GM19468 (cell line): ENCODE measurements at regions not wholly inside any gene's neighbourhood (a gene's known extent, or its start where the extent isn't known, plus 50 kb on each side); places are given as distances from the start of the nearest gene placed in this dataset.

Experiments
- ATAC-seq: cut with Tn5 transposase; IDR thresholded peaks from one replicate; pipeline ENCODE4 v1.9.1; 2021; ENCODE audit warnings: mild to moderate bottlenecking, moderate library complexity, moderate number of reproducible peaks; ENCODE audit not compliant: unreplicated experiment; ENCODE audit errors: extremely low read depth

GRCh38 chr3:83093222-83093572, 1331.8 kb upstream of the GBE1 start:
- ATAC-seq: no peak

- no peak for ATAC-seq
Measured at GRCh38 chr3:83092521-83093221, 1331.2 kb upstream of the GBE1 start.

DNA sequence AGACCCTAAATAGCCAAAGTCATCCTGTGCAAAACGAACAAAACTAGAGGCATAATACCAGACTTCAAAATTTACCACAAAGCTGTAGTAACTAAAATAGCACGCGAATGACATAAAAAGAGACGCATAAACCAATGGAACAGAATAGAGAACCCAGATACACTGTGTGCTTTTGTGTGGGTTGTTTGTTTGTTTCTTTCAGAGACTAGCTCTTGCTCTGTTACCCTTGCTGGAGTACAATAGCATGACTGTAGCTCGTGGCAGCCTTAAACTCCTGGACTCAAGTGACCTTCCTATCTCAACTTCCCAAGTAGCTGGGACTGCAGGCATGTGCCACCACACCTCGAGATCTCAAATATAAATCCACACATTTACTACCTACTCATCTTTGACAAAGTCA, 1314.6 kb upstream of the GBE1 start:
- no peak for ATAC-seq

DNA sequence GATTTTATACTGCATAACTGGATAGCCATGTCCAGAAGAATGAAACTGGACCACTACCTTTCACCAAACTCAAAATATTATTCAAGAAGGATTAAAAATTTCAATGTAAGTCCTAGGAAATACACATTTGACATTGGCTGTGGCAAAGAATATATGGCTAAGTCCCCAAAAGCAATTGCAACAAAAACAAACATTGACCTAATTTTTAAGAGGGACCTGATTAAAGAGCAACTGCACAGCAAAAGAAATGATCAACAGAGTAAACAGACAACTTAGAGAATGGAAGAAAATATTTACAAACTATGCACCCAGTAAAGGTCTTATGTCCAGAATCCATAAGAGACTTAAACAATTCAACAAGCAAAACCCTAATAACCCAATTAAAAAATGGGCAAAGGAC, 1313.0 kb upstream of the GBE1 start:
- no peak for ATAC-seq

GRCh38 chr3:83065851-83066460, 1304.5 kb upstream of the GBE1 start:
- ATAC-seq: no peak

DNA sequence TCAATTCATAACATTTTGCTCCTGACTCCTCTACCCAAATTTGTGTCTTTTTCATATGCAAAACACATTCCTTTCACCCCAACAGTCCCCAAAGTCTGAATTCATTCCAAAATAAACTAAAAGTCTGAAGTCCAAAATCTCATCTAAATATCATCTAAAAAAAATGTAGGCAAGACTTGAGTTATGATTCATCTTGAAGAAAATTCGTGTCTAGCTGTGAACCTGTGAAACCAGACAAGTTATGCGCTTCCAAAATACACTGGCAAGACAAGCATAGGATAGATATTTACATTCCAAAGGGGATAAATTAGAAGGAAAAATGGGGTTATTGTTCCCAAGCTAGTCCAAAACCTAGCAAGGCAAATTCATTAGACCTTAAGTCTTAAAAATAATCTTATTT, 1302.0 kb upstream of the GBE1 start:
- no peak for ATAC-seq

GRCh38 chr3:83048556-83048955, 1287.1 kb upstream of the GBE1 start:
- no peak for ATAC-seq

DNA sequence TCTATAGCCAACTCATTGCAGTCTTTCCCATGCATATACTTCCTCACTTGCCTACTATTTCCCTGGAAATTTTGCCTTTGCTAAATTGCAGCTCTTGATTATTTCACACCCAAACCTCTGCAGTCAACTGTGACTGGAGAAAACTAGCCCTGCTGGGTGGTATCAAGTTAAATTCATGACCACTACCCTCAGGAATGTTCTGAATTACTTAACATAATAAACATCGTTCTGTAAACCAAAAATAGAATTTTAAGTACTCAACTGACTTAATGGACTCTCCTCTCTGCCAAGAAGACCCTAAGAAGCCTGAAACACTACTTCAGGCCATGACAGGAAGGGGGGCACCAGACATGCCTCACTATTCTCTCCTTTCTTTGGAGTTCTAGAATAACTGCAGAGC, 1278.0 kb upstream of the GBE1 start:
- ATAC-seq: no peak

GRCh38 chr3:83035704-83036010, 1274.2 kb upstream of the GBE1 start:
- ATAC-seq: no peak

DNA sequence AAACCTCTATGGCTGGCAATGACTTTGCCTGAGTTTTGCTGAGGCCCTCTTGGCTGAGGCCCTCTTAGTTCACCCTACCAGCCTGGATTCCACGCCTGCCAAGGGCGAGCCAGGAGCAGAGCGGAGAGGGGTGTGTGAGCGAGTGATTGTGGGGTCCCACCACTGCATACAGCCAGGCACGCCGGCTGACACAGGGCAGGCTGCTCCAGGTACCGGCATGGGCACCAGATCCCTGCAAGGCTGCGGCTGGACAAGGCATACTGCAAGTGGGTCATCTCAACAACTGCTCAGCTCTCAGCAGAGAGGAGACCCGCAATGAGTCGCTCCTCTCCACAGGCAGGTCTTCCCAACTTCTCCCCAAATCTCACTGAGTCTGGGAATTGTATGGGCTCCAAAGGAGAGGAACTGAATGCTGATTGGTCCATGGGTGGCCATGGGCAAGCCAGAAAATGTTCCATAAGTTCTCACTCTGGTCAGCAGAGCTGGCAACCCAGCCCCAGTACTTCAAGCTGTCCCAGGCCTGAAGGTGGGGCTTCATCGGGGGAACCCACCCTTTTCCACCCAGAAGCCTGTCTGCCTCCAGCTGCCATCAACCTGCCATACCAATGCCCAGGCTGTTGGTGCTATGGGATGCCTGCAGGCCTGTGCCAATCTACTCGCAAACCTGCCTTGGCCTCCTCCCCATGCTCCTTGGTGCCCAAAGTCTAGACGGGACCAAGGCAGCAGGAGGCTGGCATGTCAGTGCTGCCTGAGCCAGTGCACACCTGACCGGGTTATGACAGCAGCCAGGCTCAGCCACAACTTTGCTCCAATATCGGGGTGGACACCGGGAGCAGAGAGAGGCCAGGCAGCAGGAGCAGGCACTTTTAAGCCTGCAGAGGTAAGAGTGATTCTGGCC, 1273.6 kb upstream of the GBE1 start:
- no peak for ATAC-seq

GRCh38 chr3:83033133-83033532, 1271.7 kb upstream of the GBE1 start:
- no peak for ATAC-seq

DNA sequence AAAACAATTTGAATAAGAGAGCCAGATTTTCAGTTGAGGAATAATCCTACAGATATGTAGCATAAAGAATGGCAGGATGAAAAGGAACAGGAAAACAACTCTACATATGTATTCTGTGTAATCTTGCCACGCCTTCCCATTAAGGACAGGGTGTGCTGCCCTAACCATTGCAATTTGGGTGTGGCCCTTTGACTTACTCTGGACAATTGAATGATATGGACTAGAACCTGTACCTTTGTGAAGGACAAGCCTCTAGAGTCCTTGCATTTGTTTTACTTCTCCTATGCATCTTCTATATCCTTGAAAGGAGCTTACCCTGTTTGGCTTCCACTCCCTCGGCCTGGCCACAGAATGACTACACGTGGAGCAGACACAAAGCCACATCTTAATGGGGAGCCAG, 1261.6 kb upstream of the GBE1 start:
- ATAC-seq: no peak

- no peak for ATAC-seq
Measured at GRCh38 chr3:83011481-83011880, 1250.0 kb upstream of the GBE1 start.

- no peak for ATAC-seq
Measured at GRCh38 chr3:83003917-83004316, 1242.5 kb upstream of the GBE1 start.

DNA sequence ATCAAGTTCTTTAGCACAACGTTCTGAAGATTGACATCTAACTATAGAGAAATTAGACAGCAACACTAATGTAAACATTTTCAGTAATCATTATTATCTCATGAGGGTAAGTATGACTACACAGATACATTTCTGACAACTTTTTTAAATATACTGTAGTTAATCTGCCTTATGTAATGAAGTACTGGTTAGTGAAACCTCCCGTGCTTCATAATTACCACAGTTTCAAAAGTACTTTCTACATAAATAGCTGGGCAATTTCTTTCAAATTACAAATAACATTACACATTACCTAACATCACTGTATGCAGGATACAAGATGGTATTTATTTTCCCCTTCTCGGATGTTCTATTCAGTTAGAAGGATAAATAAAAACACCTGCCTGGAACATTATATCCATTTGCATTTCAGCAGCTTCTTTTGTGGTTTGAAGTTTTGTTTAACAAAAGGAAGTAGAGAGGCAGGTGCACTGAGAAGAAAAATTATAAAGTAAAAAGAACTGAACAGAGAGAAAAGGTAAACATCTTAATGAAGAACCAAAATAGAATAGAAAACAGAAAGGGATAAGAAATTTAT, 1241.5 kb upstream of the GBE1 start:
- no peak for ATAC-seq

- ATAC-seq: no peak
Measured at GRCh38 chr3:82999777-83000176, 1238.3 kb upstream of the GBE1 start.

DNA sequence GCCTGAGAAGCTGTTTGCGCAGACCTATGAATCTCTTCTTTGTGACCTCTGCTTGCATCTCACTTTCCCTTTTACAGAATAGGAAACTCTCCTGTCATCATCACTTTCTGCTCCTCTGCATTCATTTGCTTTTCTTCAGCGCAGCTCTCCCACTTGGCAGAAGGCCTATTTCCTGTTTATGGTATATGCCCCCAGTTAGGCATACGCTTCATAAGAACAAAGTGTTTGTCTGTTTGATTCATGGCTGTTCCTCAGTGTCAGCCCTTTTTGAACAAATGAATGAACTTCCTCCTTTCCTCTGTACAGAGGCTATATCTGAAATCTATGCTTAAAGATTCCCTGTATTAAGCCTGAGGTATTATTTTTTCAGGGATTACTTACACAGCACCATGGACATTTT, 1216.9 kb upstream of the GBE1 start:
- ATAC-seq: no peak

GRCh38 chr3:82977871-82978270, 1216.4 kb upstream of the GBE1 start:
- no peak for ATAC-seq

DNA sequence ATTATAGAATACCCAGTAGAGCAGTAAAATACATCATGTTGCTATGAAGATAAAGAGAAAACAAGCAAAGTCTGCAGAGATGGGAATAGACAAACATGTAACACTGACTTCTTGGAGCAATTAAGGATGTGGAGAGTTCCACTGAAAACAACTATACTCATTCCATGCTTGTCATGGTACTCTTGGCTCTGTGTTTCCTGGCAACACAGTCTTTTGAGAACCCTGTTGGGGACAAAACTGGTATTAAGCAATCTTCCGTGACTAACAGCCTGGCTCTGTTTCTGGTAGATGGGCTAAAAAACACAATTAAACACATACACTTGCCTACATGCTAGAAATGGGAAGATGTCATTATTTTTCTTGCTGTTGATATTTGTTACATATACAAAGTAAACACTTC, 1212.3 kb upstream of the GBE1 start:
- no peak for ATAC-seq

DNA sequence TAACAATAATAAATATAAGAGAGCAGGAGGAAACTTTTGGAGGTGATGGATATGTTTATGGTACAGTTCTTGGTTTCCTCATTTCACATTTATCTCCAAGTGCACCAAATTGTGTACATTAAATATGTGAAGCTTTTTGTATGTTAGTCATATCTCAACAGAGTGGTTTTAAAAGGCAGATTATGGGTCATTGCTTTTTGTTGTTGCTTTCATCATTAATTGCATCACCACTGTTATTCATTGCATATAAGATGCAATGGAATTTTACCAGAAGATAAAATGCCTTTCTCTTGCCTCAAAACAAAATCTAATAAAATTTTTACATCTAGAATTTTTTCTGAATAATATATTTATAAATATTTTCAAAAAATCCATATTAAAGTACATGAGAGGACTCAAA, 1198.9 kb upstream of the GBE1 start:
- no peak for ATAC-seq

GRCh38 chr3:82957696-82958095, 1196.3 kb upstream of the GBE1 start:
- ATAC-seq: no peak
